ENCODE measurements at regions not wholly inside any gene's neighbourhood (a gene's known extent, or its start where the extent isn't known, plus 50 kb on each side); places are given as distances from the start of the nearest gene placed in this dataset.

GRCh38 chr5:179417016-179417415 is 71.8 kb upstream of the ADAMTS2 start:
- TF ChIP-seq CTCF (conservative IDR thresholded peaks at IDR 0.05; ENCODE audit: low read length), result no peak
- TF ChIP-seq EZH2phosphoT487 (IDR thresholded peaks at IDR 0.05; ENCODE audit: borderline replicate concordance), result no peak
- Histone ChIP-seq H3K27me3 (ENCODE audit: insufficient read depth, low read length, poor library complexity, severe bottlenecking) (no peaks in the 10 kb centered on the region), H3K4me2 (ENCODE audit: low read depth, low read length, poor library complexity, severe bottlenecking) (no peak overlapping the region), H3K9me2 (replicated peaks; ENCODE audit: low read depth, low read length) (no peaks in the 10 kb centered on the region), H3K79me2 (ENCODE audit: insufficient read depth, low read length) (no peaks in the 10 kb centered on the region), H3K4me3 (ENCODE audit: low read length, poor library complexity, severe bottlenecking) (no peak overlapping the region), H3K36me3 (ENCODE audit: insufficient read depth, low read length) (no peaks in the 10 kb centered on the region), H4K20me1 (ENCODE audit: insufficient read depth, low read length, poor library complexity, severe bottlenecking) (no peaks in the 10 kb centered on the region), H3K9me3 (ENCODE audit: insufficient read depth, low read depth, low read length) (no peaks in the 10 kb centered on the region), H3K4me1 (ENCODE audit: insufficient read depth, low read length, poor library complexity, severe bottlenecking) (no peaks in the 10 kb centered on the region), H3F3A (ENCODE audit: low read depth) (no peaks in the 10 kb centered on the region), H2AFZ (ENCODE audit: low read length) (no peak overlapping the region), H3K9ac (ENCODE audit: low read depth, low read length, poor library complexity, severe bottlenecking) (no peak overlapping the region)

- Histone ChIP-seq H3K4me3 (ENCODE audit: low read length, poor library complexity, severe bottlenecking) (no peak overlapping the region), H3K9ac (ENCODE audit: low read depth, low read length, poor library complexity, severe bottlenecking) (no peak overlapping the region), H3K9me2 (replicated peaks; ENCODE audit: low read depth, low read length) (no peaks in the 10 kb centered on the region), H3K79me2 (ENCODE audit: insufficient read depth, low read length) (no peaks in the 10 kb centered on the region), H2AFZ (ENCODE audit: low read length) (no peak overlapping the region), H3K9me3 (ENCODE audit: insufficient read depth, low read depth, low read length) (no peaks in the 10 kb centered on the region), H4K20me1 (ENCODE audit: insufficient read depth, low read length, poor library complexity, severe bottlenecking) (no peaks in the 10 kb centered on the region), H3K4me2 (ENCODE audit: low read depth, low read length, poor library complexity, severe bottlenecking) (no peak overlapping the region), H3K4me1 (ENCODE audit: insufficient read depth, low read length, poor library complexity, severe bottlenecking) (no peaks in the 10 kb centered on the region), H3K36me3 (ENCODE audit: insufficient read depth, low read length) (no peaks in the 10 kb centered on the region), H3K27me3 (ENCODE audit: insufficient read depth, low read length, poor library complexity, severe bottlenecking) (no peaks in the 10 kb centered on the region), H3F3A (ENCODE audit: low read depth) (no peaks in the 10 kb centered on the region)
- TF ChIP-seq EZH2phosphoT487 (IDR thresholded peaks at IDR 0.05; ENCODE audit: borderline replicate concordance) (no peak), CTCF (conservative IDR thresholded peaks at IDR 0.05; ENCODE audit: low read length) (no peak)
These were observed 71.0 kb upstream of the ADAMTS2 start for GRCh38 chr5:179416114-179416822.

GRCh38 chr5:179415291-179416060 is 70.2 kb upstream of the ADAMTS2 start:
- no peaks in the 10 kb centered on the region for H3K9me3 ChIP-seq (ENCODE audit: insufficient read depth, low read depth, low read length)
- H4K20me1 ChIP-seq (ENCODE audit: insufficient read depth, low read length, poor library complexity, severe bottlenecking), result no peaks in the 10 kb centered on the region

More at GRCh38 chr5:179415291-179416060, 70.2 kb upstream of the ADAMTS2 start:
- TF ChIP-seq CTCF (conservative IDR thresholded peaks at IDR 0.05; ENCODE audit: low read length), result no peak
- no peak for TF ChIP-seq EZH2phosphoT487 (IDR thresholded peaks at IDR 0.05; ENCODE audit: borderline replicate concordance)
- H3K79me2 ChIP-seq (ENCODE audit: insufficient read depth, low read length), result no peaks in the 10 kb centered on the region
- H3K4me3 ChIP-seq (ENCODE audit: low read length, poor library complexity, severe bottlenecking), result no peak overlapping the region
- no peaks in the 10 kb centered on the region for H3K4me1 ChIP-seq (ENCODE audit: insufficient read depth, low read length, poor library complexity, severe bottlenecking)
- H3K27me3 ChIP-seq (ENCODE audit: insufficient read depth, low read length, poor library complexity, severe bottlenecking), result no peaks in the 10 kb centered on the region
- no peak overlapping the region for H2AFZ ChIP-seq (ENCODE audit: low read length)
- H3K36me3 ChIP-seq (ENCODE audit: insufficient read depth, low read length), result no peaks in the 10 kb centered on the region
- no peaks in the 10 kb centered on the region for H3K9me2 ChIP-seq (replicated peaks; ENCODE audit: low read depth, low read length)
- no peak overlapping the region for H3K4me2 ChIP-seq (ENCODE audit: low read depth, low read length, poor library complexity, severe bottlenecking)
- H3F3A ChIP-seq (ENCODE audit: low read depth), result no peaks in the 10 kb centered on the region
- no peak overlapping the region for H3K9ac ChIP-seq (ENCODE audit: low read depth, low read length, poor library complexity, severe bottlenecking)
